Trophoblast cell (in vitro differentiated cells and primary cell): ENCODE measurements at regions not wholly inside any gene's neighbourhood (a gene's known extent, or its start where the extent isn't known, plus 50 kb on each side); places are given as distances from the start of the nearest gene placed in this dataset.

Source experiments
- DNase-seq, 2 donors: peaks; one replicate each; pipeline ENCODE4 v3.0.0-alpha.2; 2016
- H2AFZ ChIP-seq: 2 replicates; pipeline ENCODE4 v1.6.1; 2013; ENCODE audit warnings: low read length, moderate library complexity, mild to moderate bottlenecking; ENCODE audit not compliant: insufficient read depth, poor library complexity
- H2AK5ac ChIP-seq: 2 replicates; pipeline ENCODE4 v1.6.1; 2013; ENCODE audit warnings: mild to moderate bottlenecking, low read length
- H2BK120ac ChIP-seq: 2 replicates; pipeline ENCODE4 v1.6.1; 2013; ENCODE audit warnings: low read length, mild to moderate bottlenecking, moderate library complexity; ENCODE audit not compliant: insufficient read depth, poor library complexity
- H2BK12ac ChIP-seq: 2 replicates; pipeline ENCODE4 v1.6.1; 2013; ENCODE audit warnings: mild to moderate bottlenecking, low read length, moderate library complexity
- H2BK5ac ChIP-seq: 2 replicates; pipeline ENCODE4 v1.6.1; 2013; ENCODE audit warnings: low read length, low read depth, moderate library complexity, mild to moderate bottlenecking; ENCODE audit not compliant: poor library complexity
- H3K14ac ChIP-seq: 2 replicates; pipeline ENCODE4 v1.6.1; 2013; ENCODE audit warnings: mild to moderate bottlenecking, low read length
- H3K18ac ChIP-seq: 2 replicates; pipeline ENCODE4 v1.6.1; 2013; ENCODE audit warnings: mild to moderate bottlenecking, low read length
- H3K23ac ChIP-seq: 2 replicates; pipeline ENCODE4 v1.6.1; 2013; ENCODE audit warnings: low read length
- H3K27ac ChIP-seq: 2 replicates; pipeline ENCODE4 v1.5.1; 2013; ENCODE audit warnings: low read depth, mild to moderate bottlenecking, inconsistent platforms, low read length, moderate library complexity
- H3K27me3 ChIP-seq: 2 replicates; pipeline ENCODE4 v1.6.1; 2013; ENCODE audit warnings: inconsistent platforms, mild to moderate bottlenecking, low read length, moderate library complexity; ENCODE audit not compliant: insufficient read depth
- H3K36me3 ChIP-seq, 2 experiments: 1 replicate in 1 of 2; 2 replicates in 1 of 2; pipeline ENCODE4 v1.6.1; 2013; ENCODE audit warnings: low read length in 2 of 2, mild to moderate bottlenecking in 2 of 2, moderate library complexity in 1 of 2; ENCODE audit not compliant: insufficient read depth in 2 of 2, control insufficient read depth in 1 of 2
- H3K4ac ChIP-seq: 2 replicates; pipeline ENCODE4 v1.6.1; 2013; ENCODE audit warnings: low read depth, mild to moderate bottlenecking, low read length, moderate library complexity
- H3K4me1 ChIP-seq, 2 experiments: 1 replicate in 1 of 2; 2 replicates in 1 of 2; pipeline ENCODE4 v1.6.1; 2013; ENCODE audit warnings: low read length in 2 of 2, mild to moderate bottlenecking in 2 of 2, moderate library complexity in 1 of 2; ENCODE audit not compliant: insufficient read depth in 2 of 2, control insufficient read depth in 1 of 2
- H3K4me2 ChIP-seq: 2 replicates; pipeline ENCODE4 v1.6.1; 2013; ENCODE audit warnings: inconsistent platforms, mild to moderate bottlenecking, low read length, moderate library complexity
- H3K4me3 ChIP-seq: 2 replicates; pipeline ENCODE4 v1.5.1; 2013; ENCODE audit warnings: mild to moderate bottlenecking, low read depth, low read length, inconsistent platforms
- H3K79me1 ChIP-seq: one replicate; pipeline ENCODE4 v1.6.1; 2013; ENCODE audit warnings: low read length
- H3K79me2 ChIP-seq: 2 replicates; pipeline ENCODE4 v1.6.1; 2013; ENCODE audit warnings: low read length, mild to moderate bottlenecking; ENCODE audit not compliant: control insufficient read depth, insufficient read depth, poor library complexity
- H3K9ac ChIP-seq: 2 replicates; pipeline ENCODE4 v1.6.1; 2013; ENCODE audit warnings: mild to moderate bottlenecking, low read length
- H3K9me3 ChIP-seq: 2 replicates; pipeline ENCODE4 v1.6.1; 2013; ENCODE audit warnings: low read depth, mild to moderate bottlenecking, control low read depth, inconsistent platforms, low read length; ENCODE audit not compliant: insufficient read depth
- H4K12ac ChIP-seq: 2 replicates; pipeline ENCODE4 v1.6.1; 2013; ENCODE audit warnings: low read depth, mild to moderate bottlenecking, low read length, moderate library complexity
- H4K8ac ChIP-seq: 2 replicates; pipeline ENCODE4 v1.6.1; 2013; ENCODE audit warnings: low read depth, mild to moderate bottlenecking, low read length, moderate library complexity
- H4K91ac ChIP-seq: one replicate; pipeline ENCODE4 v1.6.1; 2013; ENCODE audit warnings: low read depth, mild to moderate bottlenecking, low read length, moderate library complexity
- WGBS: extraction: QIAGEN DNeasy Blood & Tissue Kit; methylation state at CpG from one replicate; pipeline ENCODE4 v1.1.7; 2013; ENCODE audit warnings: missing lambda C conversion rate; ENCODE audit not compliant: insufficient read length, insufficient coverage; ENCODE audit errors: extremely low coverage; 5-methylcytosine and 5-hydroxymethylcytosine counted together

GRCh38 chr17:77852731-77853130, 105.8 kb upstream of the TNRC6C start:
- no peaks in the 10 kb centered on the region for H3K79me1 ChIP-seq
- no peak overlapping the region for H3K14ac ChIP-seq
- no peak overlapping the region for H4K12ac ChIP-seq
- no peak overlapping the region for H4K8ac ChIP-seq
- H3K4me1 ChIP-seq: no peaks in the 10 kb centered on the region
- no peak overlapping the region for H3K4me2 ChIP-seq
- no peaks in the 10 kb centered on the region for H3K79me2 ChIP-seq
- no CpG with 5 or more reads among the region's 16 CpGs for WGBS
- no peak overlapping the region for H3K4me3 ChIP-seq
- H2BK5ac ChIP-seq: no peak overlapping the region
- no peak overlapping the region for H4K91ac ChIP-seq
- H2BK120ac ChIP-seq: no peak overlapping the region
- H3K27ac ChIP-seq: no peak overlapping the region
- H2AK5ac ChIP-seq: no peak overlapping the region
- H3K36me3 ChIP-seq: no peaks in the 10 kb centered on the region
- DNase-seq: no peak
- no peak overlapping the region for H3K18ac ChIP-seq
- no peak overlapping the region for H3K9ac ChIP-seq
- no peak overlapping the region for H2BK12ac ChIP-seq
- H3K4ac ChIP-seq: no peak overlapping the region
- H3K23ac ChIP-seq: no peak overlapping the region
- H2AFZ ChIP-seq: no peak overlapping the region
- no peaks in the 10 kb centered on the region for H3K27me3 ChIP-seq
- peaks cover 8% of the 10 kb centered on the region for H3K9me3 ChIP-seq

GRCh38 chr17:77853191-77853977, 105.1 kb upstream of the TNRC6C start:
- Histone ChIP-seq H3K4ac (no peak overlapping the region), H3K79me2 (no peaks in the 10 kb centered on the region), H2AFZ (no peak overlapping the region), H3K14ac (no peak overlapping the region), H3K36me3 (no peaks in the 10 kb centered on the region), H3K27me3 (no peaks in the 10 kb centered on the region), H2BK120ac (no peak overlapping the region), H3K4me1 (no peaks in the 10 kb centered on the region), H2BK5ac (no peak overlapping the region), H3K9ac (no peak overlapping the region), H3K4me3 (no peak overlapping the region), H2AK5ac (no peak overlapping the region), H4K12ac (no peak overlapping the region), H3K23ac (no peak overlapping the region), H4K8ac (no peak overlapping the region), H3K4me2 (no peak overlapping the region), H3K18ac (no peak overlapping the region), H4K91ac (no peak overlapping the region), H3K9me3 (peaks cover 8% of the 10 kb centered on the region), H3K27ac (no peak overlapping the region), H3K79me1 (no peaks in the 10 kb centered on the region), H2BK12ac (no peak overlapping the region)
- no CpG with 5 or more reads among the region's 20 CpGs for WGBS
- DNase-seq: no peak

DNA sequence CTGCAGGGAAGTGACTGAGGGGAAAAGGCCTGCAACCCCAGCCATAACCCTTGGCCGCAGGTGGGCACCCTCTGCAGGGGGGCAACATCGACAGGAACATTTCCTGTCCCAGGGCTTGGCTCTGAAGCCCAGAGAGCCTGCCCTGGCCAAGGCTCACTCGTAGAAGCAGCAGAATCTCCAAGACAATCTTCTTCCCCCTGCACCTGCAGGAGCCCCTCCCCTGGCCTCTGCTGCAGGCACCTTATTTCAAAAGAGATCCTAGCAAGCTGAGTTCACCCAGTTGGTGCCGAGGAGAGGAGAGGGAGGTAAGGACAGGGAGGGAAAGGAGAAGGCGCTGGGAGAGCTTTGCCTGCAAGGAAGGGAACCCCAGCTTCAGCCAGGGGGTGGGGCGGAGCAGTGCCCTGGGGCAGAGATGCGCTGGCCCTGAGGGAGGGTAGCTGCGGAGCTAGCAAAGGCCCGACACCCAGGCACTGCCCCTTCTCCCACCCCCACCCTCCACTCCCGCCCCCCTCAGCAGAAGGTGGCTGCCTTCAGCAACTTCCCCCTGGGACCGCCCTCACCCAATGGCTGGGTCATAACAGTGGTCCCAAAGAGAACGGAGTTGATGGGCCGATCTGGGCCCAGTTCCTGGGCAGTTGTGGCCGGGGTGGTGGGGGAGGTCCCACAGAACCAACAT, 104.3 kb upstream of the TNRC6C start:
- Histone ChIP-seq H2AK5ac (no peak overlapping the region), H2BK12ac (no peak overlapping the region), H3K18ac (no peak overlapping the region), H3K27me3 (no peaks in the 10 kb centered on the region), H2BK5ac (no peak overlapping the region), H3K9ac (no peak overlapping the region), H3K4ac (no peak overlapping the region), H3K79me1 (no peaks in the 10 kb centered on the region), H3K14ac (no peak overlapping the region), H3K36me3 (no peaks in the 10 kb centered on the region), H3K4me2 (no peak overlapping the region), H3K23ac (no peak overlapping the region), H3K79me2 (no peaks in the 10 kb centered on the region), H4K91ac (no peak overlapping the region), H3K4me1 (no peaks in the 10 kb centered on the region), H3K4me3 (no peak overlapping the region), H4K12ac (no peak overlapping the region), H4K8ac (no peak overlapping the region), H3K27ac (no peak overlapping the region), H2AFZ (no peak overlapping the region), H3K9me3 (peaks cover 11% of the 10 kb centered on the region), H2BK120ac (no peak overlapping the region)
- WGBS: no CpG with 5 or more reads among the region's 14 CpGs
- no peak for DNase-seq

DNA sequence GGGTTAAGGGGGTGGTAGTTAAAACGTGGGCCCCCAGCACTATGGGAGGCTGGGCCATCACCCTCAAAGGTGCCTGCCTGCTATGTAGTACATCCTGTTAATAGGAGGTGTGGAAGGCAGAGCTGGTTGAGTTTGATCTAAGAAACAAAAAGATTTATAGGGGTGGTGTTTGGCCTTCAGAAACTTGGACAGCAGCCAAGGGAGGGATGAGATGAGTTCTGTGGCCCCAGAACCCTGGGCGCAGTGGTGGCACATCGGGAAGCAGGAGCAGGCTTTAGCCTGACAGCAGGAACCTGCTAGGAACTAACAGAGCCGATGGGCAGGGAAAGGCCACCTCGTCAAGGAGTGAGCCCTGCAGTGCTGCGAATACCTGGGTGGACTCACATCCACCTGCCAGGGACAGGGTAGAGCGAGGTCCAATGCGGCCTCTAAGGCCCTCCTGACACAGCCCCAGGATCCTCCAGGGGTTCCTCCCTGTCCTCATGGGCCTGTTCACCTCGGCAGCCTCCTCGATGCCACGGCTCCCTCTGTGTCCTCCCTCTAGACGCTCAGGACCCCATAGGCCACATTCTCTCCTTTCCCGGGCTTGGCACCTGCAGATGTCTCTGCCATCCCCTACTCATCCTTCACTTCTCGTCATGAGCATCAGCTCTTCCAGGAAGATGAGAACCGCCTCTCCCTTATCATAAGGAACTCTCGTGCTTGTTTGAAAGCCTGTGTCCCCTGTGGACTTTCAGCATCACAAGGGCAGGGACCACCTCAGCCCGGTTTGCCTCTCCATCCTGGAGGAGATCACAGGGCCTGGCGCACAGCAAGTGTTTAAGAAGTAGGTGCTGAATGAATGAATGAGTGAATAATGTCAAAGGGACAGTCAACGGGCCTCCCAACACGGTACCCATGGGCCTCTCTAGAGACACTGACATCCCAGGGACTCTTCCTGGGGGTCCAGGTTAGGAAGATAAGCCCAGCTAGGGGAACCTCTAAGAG, 103.5 kb upstream of the TNRC6C start:
- Histone ChIP-seq H3K4ac (no peak overlapping the region), H2BK120ac (no peak overlapping the region), H2AK5ac (no peak overlapping the region), H3K4me2 (no peak overlapping the region), H3K79me1 (no peaks in the 10 kb centered on the region), H2AFZ (no peak overlapping the region), H2BK12ac (no peak overlapping the region), H3K23ac (no peak overlapping the region), H3K27ac (no peak overlapping the region), H2BK5ac (no peak overlapping the region), H3K14ac (no peak overlapping the region), H3K9me3 (peaks cover 11% of the 10 kb centered on the region), H4K8ac (no peak overlapping the region), H3K36me3 (no peaks in the 10 kb centered on the region), H3K4me3 (no peak overlapping the region), H4K91ac (no peak overlapping the region), H4K12ac (no peak overlapping the region), H3K4me1 (no peaks in the 10 kb centered on the region), H3K9ac (no peak overlapping the region), H3K79me2 (no peaks in the 10 kb centered on the region), H3K27me3 (no peaks in the 10 kb centered on the region), H3K18ac (no peak overlapping the region)
- no CpG with 5 or more reads among the region's 20 CpGs for WGBS
- no peak for DNase-seq
